ENCODE measurements at regions not wholly inside any gene's neighbourhood (a gene's known extent, or its start where the extent isn't known, plus 50 kb on each side); places are given as distances from the start of the nearest gene placed in this dataset.

GRCh38 chr4:74619931-74620702, 174.2 kb downstream of the BTC start:
- TF ChIP-seq Cebpa-rat (IDR thresholded peaks at IDR 0.05): no peak
- Histone ChIP-seq H3K4me1 (peaks cover 12 to 20% (median 18%) of the 10 kb centered on the region in 10 experiments), H3K4me2 (no peak overlapping the region), H3K9me3 (replicated peaks in 1 of 11) (no peaks in the 10 kb centered on the region), H4K20me1 (no peaks in the 10 kb centered on the region), H3K4me3 (no peak overlapping the region), H3K27me3 (no peaks in the 10 kb centered on the region; a peak in 1 of 22 replicates), H3K27ac (no peak overlapping the region), H3K9ac (no peak overlapping the region), H3K36me3 (no peaks in the 10 kb centered on the region)

- Histone ChIP-seq H3K27ac (no peak overlapping the region), H3K27me3 (peaks cover 0 to 12% (median 0%) of the 10 kb centered on the region in 11 experiments; a peak in 3 of 22 replicates), H3K9ac (no peak overlapping the region), H4K20me1 (no peaks in the 10 kb centered on the region), H3K4me1 (peaks cover 24 to 33% (median 28%) of the 10 kb centered on the region in 10 experiments), H3K4me2 (no peak overlapping the region), H3K9me3 (replicated peaks in 1 of 11) (no peaks in the 10 kb centered on the region), H3K36me3 (no peaks in the 10 kb centered on the region), H3K4me3 (no peak overlapping the region)
- TF ChIP-seq Cebpa-rat (IDR thresholded peaks at IDR 0.05): no peak
These were observed 172.7 kb downstream of the BTC start for GRCh38 chr4:74621616-74622015.

- H3K9ac ChIP-seq: no peak overlapping the region
- no peaks in the 10 kb centered on the region for H3K9me3 ChIP-seq (replicated peaks in 1 of 11)
- H4K20me1 ChIP-seq: no peaks in the 10 kb centered on the region
- H3K4me1 ChIP-seq: peaks cover 25 to 33% (median 29%) of the 10 kb centered on the region in 10 experiments
- H3K4me3 ChIP-seq: no peak overlapping the region
- TF ChIP-seq Cebpa-rat (IDR thresholded peaks at IDR 0.05): no peak
- H3K27me3 ChIP-seq: peaks cover 0 to 14% (median 0%) of the 10 kb centered on the region in 11 experiments; a peak in 3 of 22 replicates
- peak overlapping the region in 2 of 11 experiments; percentile 61 to 73; a peak in 4 of 22 replicates for H3K27ac ChIP-seq
- no peak overlapping the region; a peak in 1 of 22 replicates for H3K4me2 ChIP-seq
- no peaks in the 10 kb centered on the region for H3K36me3 ChIP-seq
These were observed 171.3 kb downstream of the BTC start for GRCh38 chr4:74623041-74623440.

- H3K27me3 ChIP-seq: peaks cover 0 to 14% (median 0%) of the 10 kb centered on the region in 11 experiments; a peak in 3 of 22 replicates
- peak in 1 of 11 experiments; percentile 49; a peak in 2 of 22 replicates for TF ChIP-seq Cebpa-rat (IDR thresholded peaks at IDR 0.05)
- H3K9ac ChIP-seq: peak overlapping the region in 5 of 11 experiments; percentile 2 to 56 (median 28); a peak in 5 of 22 replicates
- H3K4me2 ChIP-seq: peak overlapping the region; percentile 46 to 80 (median 60)
- H3K4me3 ChIP-seq: no peak overlapping the region
- no peaks in the 10 kb centered on the region for H3K9me3 ChIP-seq (replicated peaks in 1 of 11)
- no peaks in the 10 kb centered on the region for H3K36me3 ChIP-seq
- peaks cover 25 to 48% (median 34%) of the 10 kb centered on the region in 10 experiments for H3K4me1 ChIP-seq
- peak overlapping the region in 9 of 11 experiments; percentile 26 to 79 (median 57); a peak in 18 of 22 replicates for H3K27ac ChIP-seq
- H4K20me1 ChIP-seq: no peaks in the 10 kb centered on the region
These were observed 169.8 kb downstream of the BTC start for GRCh38 chr4:74624351-74625151.

GRCh38 chr4:74625981-74626380, 168.3 kb downstream of the BTC start:
- peaks cover 0 to 24% (median 0%) of the 10 kb centered on the region in 11 experiments; a peak in 3 of 22 replicates for H3K27me3 ChIP-seq
- peak overlapping the region in 4 of 11 experiments; percentile 44 to 79 (median 68); a peak in 5 of 22 replicates for H3K27ac ChIP-seq
- no peaks in the 10 kb centered on the region for H3K9me3 ChIP-seq (replicated peaks in 1 of 11)
- H3K4me1 ChIP-seq: peaks cover 25 to 48% (median 34%) of the 10 kb centered on the region in 10 experiments
- no peak overlapping the region for H3K9ac ChIP-seq
- TF ChIP-seq Cebpa-rat (IDR thresholded peaks at IDR 0.05): no peak
- H3K4me2 ChIP-seq: peak overlapping the region in 9 of 11 experiments; percentile 16 to 72 (median 54); a peak in 10 of 22 replicates
- H3K4me3 ChIP-seq: no peak overlapping the region
- no peaks in the 10 kb centered on the region for H3K36me3 ChIP-seq
- no peaks in the 10 kb centered on the region for H4K20me1 ChIP-seq

- Histone ChIP-seq H3K27ac (no peak overlapping the region), H3K36me3 (no peaks in the 10 kb centered on the region), H3K4me1 (peaks cover 25 to 48% (median 35%) of the 10 kb centered on the region in 10 experiments), H3K4me2 (no peak overlapping the region), H3K4me3 (no peak overlapping the region), H3K9ac (no peak overlapping the region), H3K9me3 (replicated peaks in 1 of 11) (no peaks in the 10 kb centered on the region), H4K20me1 (no peaks in the 10 kb centered on the region), H3K27me3 (peaks cover 0 to 32% (median 0%) of the 10 kb centered on the region in 11 experiments; a peak in 3 of 22 replicates)
- no peak for TF ChIP-seq Cebpa-rat (IDR thresholded peaks at IDR 0.05)
These were observed 167.2 kb downstream of the BTC start for GRCh38 chr4:74627093-74627492.

- H3K4me2 ChIP-seq: no peak overlapping the region
- no peaks in the 10 kb centered on the region for H3K9me3 ChIP-seq (replicated peaks in 1 of 11)
- H3K9ac ChIP-seq: no peak overlapping the region
- 0 out of 22 replicates have a peak, but pooled peaks of 3 of the 11 experiments have one; percentile 13 to 18 (median 15) for TF ChIP-seq Cebpa-rat (IDR thresholded peaks at IDR 0.05)
- no peak overlapping the region for H3K27ac ChIP-seq
- no peaks in the 10 kb centered on the region for H4K20me1 ChIP-seq
- H3K36me3 ChIP-seq: no peaks in the 10 kb centered on the region
- H3K4me3 ChIP-seq: no peak overlapping the region
- peaks cover 0 to 32% (median 0%) of the 10 kb centered on the region in 11 experiments; a peak in 3 of 22 replicates for H3K27me3 ChIP-seq
- peaks cover 25 to 51% (median 37%) of the 10 kb centered on the region in 10 experiments for H3K4me1 ChIP-seq
These were observed 166.8 kb downstream of the BTC start for GRCh38 chr4:74627504-74627903.

GRCh38 chr4:74628852-74629620, 165.3 kb downstream of the BTC start:
- Histone ChIP-seq H3K27me3 (peaks cover 0 to 34% (median 0%) of the 10 kb centered on the region in 11 experiments; a peak in 3 of 22 replicates), H3K9me3 (replicated peaks in 1 of 11) (no peaks in the 10 kb centered on the region), H3K4me1 (peaks cover 28 to 57% (median 41%) of the 10 kb centered on the region in 10 experiments), H3K27ac (peak overlapping the region in 3 of 11 experiments; percentile 23 to 35 (median 26); a peak in 4 of 22 replicates), H4K20me1 (no peaks in the 10 kb centered on the region), H3K9ac (no peak overlapping the region), H3K4me2 (peak overlapping the region in 5 of 11 experiments; percentile 26 to 64 (median 43); a peak in 8 of 22 replicates), H3K36me3 (no peaks in the 10 kb centered on the region), H3K4me3 (no peak overlapping the region)
- no peak for TF ChIP-seq Cebpa-rat (IDR thresholded peaks at IDR 0.05)

Measured in BLaER1 treated with 17β-estradiol and CSF1 and Interleukin-3, amounts not matched to agents 10 nM and 100 nM (cell line).